ENCODE measurements at regions not wholly inside any gene's neighbourhood (a gene's known extent, or its start where the extent isn't known, plus 50 kb on each side); places are given as distances from the start of the nearest gene placed in this dataset.

DNA sequence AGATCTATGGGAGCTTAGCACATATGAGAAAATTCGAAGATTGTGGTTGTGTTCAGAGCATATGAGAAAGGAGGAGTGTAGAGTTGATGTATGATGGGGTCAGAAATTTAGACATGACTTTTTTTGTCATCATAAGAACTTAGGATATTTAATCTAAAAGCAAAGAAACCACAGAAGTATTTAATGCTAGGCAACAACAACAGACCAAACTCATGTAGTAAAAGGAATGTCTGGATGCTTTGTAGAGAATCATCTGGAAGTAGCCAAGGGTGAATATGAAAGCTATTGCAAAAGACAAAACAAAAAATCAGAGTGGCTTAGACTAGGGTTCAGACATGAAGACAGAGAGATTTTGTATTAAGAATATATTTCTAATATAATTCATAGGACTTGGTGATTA lies 190.3 kb downstream of the SLITRK1 start:
- no peaks in the 10 kb centered on the region for H4K20me1 ChIP-seq (ENCODE audit: insufficient read depth)
- no peaks in the 10 kb centered on the region for H3K79me2 ChIP-seq (replicated peaks; ENCODE audit: insufficient read depth, low read length)
- TF ChIP-seq, protein P1, sequence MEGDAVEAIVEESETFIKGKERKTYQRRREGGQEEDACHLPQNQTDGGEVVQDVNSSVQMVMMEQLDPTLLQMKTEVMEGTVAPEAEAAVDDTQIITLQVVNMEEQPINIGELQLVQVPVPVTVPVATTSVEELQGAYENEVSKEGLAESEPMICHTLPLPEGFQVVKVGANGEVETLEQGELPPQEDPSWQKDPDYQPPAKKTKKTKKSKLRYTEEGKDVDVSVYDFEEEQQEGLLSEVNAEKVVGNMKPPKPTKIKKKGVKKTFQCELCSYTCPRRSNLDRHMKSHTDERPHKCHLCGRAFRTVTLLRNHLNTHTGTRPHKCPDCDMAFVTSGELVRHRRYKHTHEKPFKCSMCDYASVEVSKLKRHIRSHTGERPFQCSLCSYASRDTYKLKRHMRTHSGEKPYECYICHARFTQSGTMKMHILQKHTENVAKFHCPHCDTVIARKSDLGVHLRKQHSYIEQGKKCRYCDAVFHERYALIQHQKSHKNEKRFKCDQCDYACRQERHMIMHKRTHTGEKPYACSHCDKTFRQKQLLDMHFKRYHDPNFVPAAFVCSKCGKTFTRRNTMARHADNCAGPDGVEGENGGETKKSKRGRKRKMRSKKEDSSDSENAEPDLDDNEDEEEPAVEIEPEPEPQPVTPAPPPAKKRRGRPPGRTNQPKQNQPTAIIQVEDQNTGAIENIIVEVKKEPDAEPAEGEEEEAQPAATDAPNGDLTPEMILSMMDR (IDR thresholded peaks at IDR 0.05; ENCODE audit: poor library complexity, severe bottlenecking), result no peak
- TF ChIP-seq SMC3 (conservative IDR thresholded peaks at IDR 0.05; ENCODE audit: poor library complexity) (no peak), POLR2AphosphoS5 (IDR thresholded peaks at IDR 0.05) (no peak), EP300 (conservative IDR thresholded peaks at IDR 0.05; ENCODE audit: poor library complexity, severe bottlenecking) (no peak), MXI1 (conservative IDR thresholded peaks at IDR 0.05; ENCODE audit: poor library complexity, severe bottlenecking) (no peak), EZH2 (IDR thresholded peaks at IDR 0.05; ENCODE audit: borderline replicate concordance, insufficient read depth, low read length, poor library complexity, severe bottlenecking) (no peak), TAF1 (IDR thresholded peaks at IDR 0.05; ENCODE audit: low read depth) (no peak), RAD21 (conservative IDR thresholded peaks at IDR 0.05) (no peak)
- TF ChIP-seq, protein P2, sequence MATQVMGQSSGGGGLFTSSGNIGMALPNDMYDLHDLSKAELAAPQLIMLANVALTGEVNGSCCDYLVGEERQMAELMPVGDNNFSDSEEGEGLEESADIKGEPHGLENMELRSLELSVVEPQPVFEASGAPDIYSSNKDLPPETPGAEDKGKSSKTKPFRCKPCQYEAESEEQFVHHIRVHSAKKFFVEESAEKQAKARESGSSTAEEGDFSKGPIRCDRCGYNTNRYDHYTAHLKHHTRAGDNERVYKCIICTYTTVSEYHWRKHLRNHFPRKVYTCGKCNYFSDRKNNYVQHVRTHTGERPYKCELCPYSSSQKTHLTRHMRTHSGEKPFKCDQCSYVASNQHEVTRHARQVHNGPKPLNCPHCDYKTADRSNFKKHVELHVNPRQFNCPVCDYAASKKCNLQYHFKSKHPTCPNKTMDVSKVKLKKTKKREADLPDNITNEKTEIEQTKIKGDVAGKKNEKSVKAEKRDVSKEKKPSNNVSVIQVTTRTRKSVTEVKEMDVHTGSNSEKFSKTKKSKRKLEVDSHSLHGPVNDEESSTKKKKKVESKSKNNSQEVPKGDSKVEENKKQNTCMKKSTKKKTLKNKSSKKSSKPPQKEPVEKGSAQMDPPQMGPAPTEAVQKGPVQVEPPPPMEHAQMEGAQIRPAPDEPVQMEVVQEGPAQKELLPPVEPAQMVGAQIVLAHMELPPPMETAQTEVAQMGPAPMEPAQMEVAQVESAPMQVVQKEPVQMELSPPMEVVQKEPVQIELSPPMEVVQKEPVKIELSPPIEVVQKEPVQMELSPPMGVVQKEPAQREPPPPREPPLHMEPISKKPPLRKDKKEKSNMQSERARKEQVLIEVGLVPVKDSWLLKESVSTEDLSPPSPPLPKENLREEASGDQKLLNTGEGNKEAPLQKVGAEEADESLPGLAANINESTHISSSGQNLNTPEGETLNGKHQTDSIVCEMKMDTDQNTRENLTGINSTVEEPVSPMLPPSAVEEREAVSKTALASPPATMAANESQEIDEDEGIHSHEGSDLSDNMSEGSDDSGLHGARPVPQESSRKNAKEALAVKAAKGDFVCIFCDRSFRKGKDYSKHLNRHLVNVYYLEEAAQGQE (IDR thresholded peaks at IDR 0.05; ENCODE audit: borderline replicate concordance), result no peak
- H3K4me2 ChIP-seq (ENCODE audit: low read length), result no peak overlapping the region
- H3K9me2 ChIP-seq (ENCODE audit: insufficient read depth, low read length), result no peaks in the 10 kb centered on the region
- no peak overlapping the region for H3K27ac ChIP-seq (ENCODE audit: low read length)
- H3K27me3 ChIP-seq (ENCODE audit: insufficient read depth, low read depth, low read length), result no peaks in the 10 kb centered on the region
- H3K9me3 ChIP-seq (ENCODE audit: low read length), result no peaks in the 10 kb centered on the region
- H3K9ac ChIP-seq (ENCODE audit: low read length), result no peak overlapping the region
- H3F3A ChIP-seq (ENCODE audit: insufficient read depth, low read length, poor library complexity, severe bottlenecking), result no peaks in the 10 kb centered on the region
- no peak overlapping the region for H2AFZ ChIP-seq (ENCODE audit: low read depth, low read length)
- H3K36me3 ChIP-seq (ENCODE audit: insufficient read depth, low read length), result no peaks in the 10 kb centered on the region
- no peak overlapping the region for H3K4me3 ChIP-seq (ENCODE audit: low read length)

DNA sequence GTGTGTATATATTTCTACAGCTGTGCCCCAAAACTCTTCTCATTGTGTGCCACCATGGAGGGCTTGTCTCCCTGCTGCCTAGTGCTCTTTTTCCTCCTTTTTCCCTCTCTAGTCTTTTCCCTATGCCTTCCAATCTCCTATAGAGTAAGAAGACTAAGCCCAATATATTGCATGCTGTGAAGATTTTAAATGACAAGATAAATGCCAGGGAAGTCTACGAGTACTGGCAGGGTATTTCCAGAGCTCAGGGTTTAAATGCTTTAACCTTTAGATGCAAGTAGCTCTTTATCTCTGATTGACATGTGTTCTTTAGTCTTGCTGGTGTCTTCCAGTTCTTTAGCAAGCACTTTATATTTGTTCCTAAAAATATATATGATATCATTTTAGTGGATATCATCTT lies 200.7 kb downstream of the SLITRK1 start:
- Histone ChIP-seq H3F3A (ENCODE audit: insufficient read depth, low read length, poor library complexity, severe bottlenecking) (peaks cover 8% of the 10 kb centered on the region), H3K4me2 (ENCODE audit: low read length) (no peak overlapping the region), H3K27me3 (ENCODE audit: insufficient read depth, low read depth, low read length) (no peaks in the 10 kb centered on the region), H3K4me3 (ENCODE audit: low read length) (no peak overlapping the region), H4K20me1 (ENCODE audit: insufficient read depth) (no peaks in the 10 kb centered on the region), H3K79me2 (replicated peaks; ENCODE audit: insufficient read depth, low read length) (no peaks in the 10 kb centered on the region), H2AFZ (ENCODE audit: low read depth, low read length) (no peak overlapping the region), H3K9me2 (ENCODE audit: insufficient read depth, low read length) (no peaks in the 10 kb centered on the region), H3K36me3 (ENCODE audit: insufficient read depth, low read length) (no peaks in the 10 kb centered on the region), H3K9ac (ENCODE audit: low read length) (peak overlapping the region; percentile 40), H3K9me3 (ENCODE audit: low read length) (no peaks in the 10 kb centered on the region), H3K27ac (ENCODE audit: low read length) (peak overlapping the region; percentile 84)
- TF ChIP-seq EP300 (conservative IDR thresholded peaks at IDR 0.05; ENCODE audit: poor library complexity, severe bottlenecking), result peak; percentile 94
- TF ChIP-seq TAF1 (IDR thresholded peaks at IDR 0.05; ENCODE audit: low read depth), result no peak
- TF ChIP-seq, protein P1 (IDR thresholded peaks at IDR 0.05; ENCODE audit: poor library complexity, severe bottlenecking), result no peak
- TF ChIP-seq MXI1 (conservative IDR thresholded peaks at IDR 0.05; ENCODE audit: poor library complexity, severe bottlenecking), result no peak
- peak; percentile 80 for TF ChIP-seq POLR2AphosphoS5 (IDR thresholded peaks at IDR 0.05)
- TF ChIP-seq EZH2 (IDR thresholded peaks at IDR 0.05; ENCODE audit: borderline replicate concordance, insufficient read depth, low read length, poor library complexity, severe bottlenecking), result no peak
- TF ChIP-seq, protein P2 (IDR thresholded peaks at IDR 0.05; ENCODE audit: borderline replicate concordance), result peak; percentile 98
- peak; percentile 33 for TF ChIP-seq SMC3 (conservative IDR thresholded peaks at IDR 0.05; ENCODE audit: poor library complexity)
- TF ChIP-seq RAD21 (conservative IDR thresholded peaks at IDR 0.05), result peak; percentile 37
